Esophagus muscularis mucosa (tissue), 4 donors: ENCODE measurements at regions not wholly inside any gene's neighbourhood (a gene's known extent, or its start where the extent isn't known, plus 50 kb on each side); places are given as distances from the start of the nearest gene placed in this dataset.
A peak's percentile ranks its signal among the peaks of the same experiment; 100 is the strongest.

Experiments used
- DNase-seq: peaks from one replicate; pipeline ENCODE4 v3.0.0-alpha.2; 2017; ENCODE audit errors: extremely low spot score
- H3K27ac ChIP-seq, 4 donors: fragments of 200-600 bp; sonication (generic); replicated peaks in 1 of 4; 1 replicate in 3 of 4; 2 replicates in 1 of 4; pipeline ENCODE4 v1.5.1; 2016 to 2019; ENCODE audit warnings: mild to moderate bottlenecking in 1 of 4
- H3K27me3 ChIP-seq, 4 donors: fragments of 200-600 bp; sonication (generic); one replicate each; pipeline versions ENCODE4 v1.5.1 to v1.6.0; 2016 to 2019
- H3K36me3 ChIP-seq, 4 donors: fragments of 200-600 bp; sonication (generic); one replicate each; pipeline ENCODE4 v1.5.1; 2016 to 2019
- H3K4me1 ChIP-seq, 4 donors: fragments of 200-600 bp; sonication (generic); one replicate each; pipeline ENCODE4 v1.5.1; 2016 to 2019
- H3K4me3 ChIP-seq, 4 donors: fragments of 200-600 bp; sonication (generic); 1 replicate in 2 of 4; 2 replicates in 2 of 4; pipeline ENCODE4 v1.5.1; 2016 to 2019; ENCODE audit warnings: mild to moderate bottlenecking in 4 of 4, moderate library complexity in 1 of 4
- H3K9me3 ChIP-seq, 4 donors: fragments of 200-600 bp; sonication (generic); 1 replicate in 3 of 4; 2 replicates in 1 of 4; pipeline ENCODE4 v1.5.1; 2016 to 2019
- CTCF ChIP-seq, 3 experiments: fragments of 200-600 bp in 2 of 3; fragments of 450-650 bp in 1 of 3; sonication (generic) in 2 of 3; IDR thresholded peaks; one replicate each; pipeline ENCODE4 v1.5.1; 2017 to 2019; ENCODE audit warnings: antibody characterized with exemption in 3 of 3, mild to moderate bottlenecking in 2 of 3, moderate library complexity in 1 of 3
- EP300 ChIP-seq: sonication (generic); formaldehyde crosslinking; IDR thresholded peaks from one replicate; pipeline ENCODE4 v1.6.1; 2017; ENCODE audit warnings: antibody characterized with exemption
- POLR2A ChIP-seq: fragments of 450-650 bp; IDR thresholded peaks from one replicate; pipeline ENCODE4 v1.6.1; 2017; ENCODE audit warnings: antibody characterized with exemption, moderate library complexity, mild to moderate bottlenecking, low read depth
- POLR2AphosphoS5 ChIP-seq, 2 donors: sonication (generic); formaldehyde crosslinking; IDR thresholded peaks; one replicate each; pipeline ENCODE4 v1.6.1; 2017; ENCODE audit warnings: antibody characterized with exemption in 2 of 2
- WGBS: methylation state at CpG from one replicate; pipeline ENCODE4 v1.1.5; 2018; 5-methylcytosine and 5-hydroxymethylcytosine counted together
- intact Hi-C: fragments of 100-400 bp; cut with DNase I; formaldehyde crosslinking; loops from one replicate; pipeline ENCODE4 v1.15.1; 2023

DNA sequence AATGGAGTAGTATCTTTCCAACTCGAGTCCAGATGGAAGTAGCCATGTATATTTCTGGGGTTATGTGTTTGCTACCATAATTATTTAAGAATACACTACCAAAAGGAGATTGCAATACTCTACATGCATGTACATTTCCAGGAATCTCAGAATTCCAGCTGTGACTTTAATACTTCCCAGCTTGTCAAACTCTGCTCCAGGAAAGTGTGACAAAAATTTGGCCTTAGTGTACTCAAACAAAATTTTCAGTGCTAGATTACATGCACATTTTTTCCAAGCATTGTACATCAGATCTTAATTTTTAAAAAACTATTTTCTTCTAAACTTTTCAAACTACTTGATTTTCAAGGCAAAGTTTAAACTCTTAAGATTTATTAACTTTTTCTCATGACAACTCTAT lies 1791.6 kb downstream of the SUCLG1 start:
- no peak for DNase-seq
- H3K9me3 ChIP-seq: no peaks in the 10 kb centered on the region
- TF ChIP-seq POLR2A (no peak), CTCF (IDR thresholded peaks at IDR 0.05) (no peak), EP300 (no peak), POLR2AphosphoS5 (IDR thresholded peaks at IDR 0.05) (no peak)
- H3K36me3 ChIP-seq: no peaks in the 10 kb centered on the region
- no peak overlapping the region for H3K4me3 ChIP-seq
- H3K27ac ChIP-seq: no peak overlapping the region
- intact Hi-C loops: no loop called here
- WGBS: 76% methylated on average over 1 of the region's 1 CpG
- H3K4me1 ChIP-seq: no peaks in the 10 kb centered on the region
- H3K27me3 ChIP-seq: no peaks in the 10 kb centered on the region

- no peak for DNase-seq
- intact Hi-C loops: no loop called here
- Histone ChIP-seq H3K9me3 (no peaks in the 10 kb centered on the region), H3K27me3 (no peaks in the 10 kb centered on the region), H3K4me3 (no peak overlapping the region), H3K4me1 (peaks cover 0 to 3% (median 0%) of the 10 kb centered on the region in 4 donors), H3K36me3 (no peaks in the 10 kb centered on the region), H3K27ac (no peak overlapping the region)
- TF ChIP-seq EP300 (no peak), CTCF (IDR thresholded peaks at IDR 0.05) (no peak), POLR2AphosphoS5 (IDR thresholded peaks at IDR 0.05) (no peak), POLR2A (no peak)
- WGBS: 86% methylated on average over 3 of the region's 3 CpGs
Measured at GRCh38 chr2:82665691-82666090, 1793.4 kb downstream of the SUCLG1 start.

DNA sequence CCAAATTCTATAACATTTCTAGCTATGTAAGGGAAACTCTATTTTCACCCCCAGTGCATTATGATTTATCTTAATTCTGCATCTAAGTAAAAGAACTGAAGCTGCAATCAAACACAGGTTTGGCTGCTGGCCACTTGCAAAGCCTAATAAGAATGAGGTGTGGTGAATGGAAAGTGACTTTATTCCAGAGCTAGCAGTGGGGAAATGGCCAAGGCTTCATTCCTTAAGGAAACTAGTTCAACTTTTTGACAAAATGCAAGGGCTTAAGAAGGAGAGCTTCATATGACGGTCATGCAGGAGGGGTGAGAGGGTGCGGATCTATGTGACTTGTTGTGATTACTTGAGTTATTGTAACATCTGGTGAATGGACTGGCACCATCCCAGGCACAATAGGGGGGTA lies 1802.0 kb downstream of the SUCLG1 start:
- Histone ChIP-seq H3K4me3 (no peak overlapping the region), H3K36me3 (no peaks in the 10 kb centered on the region), H3K27ac (peak overlapping the region in 2 of 4 donors; percentile 11 to 41), H3K9me3 (no peaks in the 10 kb centered on the region), H3K4me1 (peaks cover 0 to 28% (median 19%) of the 10 kb centered on the region in 4 donors), H3K27me3 (no peaks in the 10 kb centered on the region)
- no peak for TF ChIP-seq CTCF (IDR thresholded peaks at IDR 0.05)
- no peak for TF ChIP-seq POLR2AphosphoS5 (IDR thresholded peaks at IDR 0.05)
- no peak for TF ChIP-seq EP300
- TF ChIP-seq POLR2A: no peak
- 20% methylated on average over 2 of the region's 2 CpGs for WGBS
- intact Hi-C loops: no loop called here
- DNase-seq: no peak

DNA sequence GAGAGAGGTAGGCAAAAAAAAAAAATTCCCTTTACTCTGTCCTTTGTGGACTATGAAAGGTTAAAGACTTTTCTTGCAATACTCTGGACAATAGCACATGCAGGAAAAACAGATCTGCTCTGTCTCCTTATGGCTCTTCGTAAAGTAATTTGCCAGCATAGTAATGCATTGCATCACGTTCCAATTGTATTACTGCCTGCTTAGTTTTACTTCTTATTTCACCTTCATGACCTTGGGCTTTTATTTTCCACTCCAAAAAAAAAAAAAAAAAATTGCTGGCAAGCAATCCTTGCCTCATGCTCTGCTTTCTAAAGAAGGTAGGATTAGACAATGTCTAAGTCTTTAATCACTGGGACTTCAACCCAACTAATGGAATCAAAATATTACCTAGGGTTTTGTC lies 1802.7 kb downstream of the SUCLG1 start:
- TF ChIP-seq POLR2AphosphoS5 (IDR thresholded peaks at IDR 0.05) (no peak), EP300 (no peak), CTCF (IDR thresholded peaks at IDR 0.05) (no peak), POLR2A (no peak)
- Histone ChIP-seq H3K4me3 (no peak overlapping the region), H3K27me3 (no peaks in the 10 kb centered on the region), H3K27ac (peak overlapping the region in 2 of 4 donors; percentile 18 to 36), H3K36me3 (no peaks in the 10 kb centered on the region), H3K4me1 (peaks cover 0 to 28% (median 19%) of the 10 kb centered on the region in 4 donors), H3K9me3 (no peaks in the 10 kb centered on the region)
- DNase-seq: no peak
- 25% methylated on average over 2 of the region's 2 CpGs for whole genome bisulfite sequencing
- intact Hi-C loops: no loop called here

- H3K4me1 ChIP-seq: peaks cover 0 to 17% (median 15%) of the 10 kb centered on the region in 4 donors
- no peaks in the 10 kb centered on the region for H3K36me3 ChIP-seq
- H3K4me3 ChIP-seq: no peak overlapping the region
- no peaks in the 10 kb centered on the region for H3K27me3 ChIP-seq
- no peak for DNase-seq
- TF ChIP-seq POLR2AphosphoS5 (IDR thresholded peaks at IDR 0.05) (no peak), POLR2A (no peak), EP300 (no peak), CTCF (IDR thresholded peaks at IDR 0.05) (no peak)
- peaks cover 0 to 5% (median 0%) of the 10 kb centered on the region in 4 donors for H3K9me3 ChIP-seq
- H3K27ac ChIP-seq: no peak overlapping the region
- intact Hi-C loops: no loop called here
Measured at GRCh38 chr2:82652117-82652516, 1807.0 kb downstream of the SUCLG1 start.
